CD4-positive, alpha-beta T cell treated with Interleukin-6 at 100 ng/mL for 8 hours (primary cell): ENCODE measurements at regions not wholly inside any gene's neighbourhood (a gene's known extent, or its start where the extent isn't known, plus 50 kb on each side); places are given as distances from the start of the nearest gene placed in this dataset.
"Not testable (repeated sequence)": the region's sequence is repeated elsewhere in the genome, so short reads cannot be mapped to it uniquely, and the experiment has no call there.

Source experiments
- DNase-seq: peaks from one replicate; pipeline ENCODE4 v3.0.0-alpha.2; 2020; ENCODE audit warnings: mixed read lengths, low spot score

GRCh38 chr13:44814161-44814560 is 175.1 kb downstream of the NUFIP1 start:
- DNase-seq: no peak

DNA sequence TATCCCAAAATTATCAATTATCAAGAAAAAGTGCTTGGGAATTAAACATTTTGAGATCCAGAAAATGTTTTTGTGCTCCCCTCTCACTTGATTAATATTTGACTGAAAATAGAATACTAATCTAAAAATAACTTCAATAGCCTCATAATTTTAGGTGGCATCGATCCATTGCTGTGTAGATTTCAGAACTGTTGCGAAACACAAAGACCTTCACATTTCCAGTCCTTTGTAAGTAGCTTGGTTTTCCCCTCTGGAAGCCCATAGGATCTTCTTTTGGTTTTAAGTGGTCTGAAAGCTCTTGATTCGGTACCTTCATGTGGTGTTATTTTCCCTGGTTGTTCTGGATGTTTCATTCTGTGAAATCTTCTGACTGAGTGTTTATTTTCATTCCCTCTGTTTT is 176.5 kb downstream of the NUFIP1 start:
- no peak for DNase-seq

GRCh38 chr13:44810061-44810840 is 179.0 kb downstream of the NUFIP1 start:
- no peak for DNase-seq

DNA sequence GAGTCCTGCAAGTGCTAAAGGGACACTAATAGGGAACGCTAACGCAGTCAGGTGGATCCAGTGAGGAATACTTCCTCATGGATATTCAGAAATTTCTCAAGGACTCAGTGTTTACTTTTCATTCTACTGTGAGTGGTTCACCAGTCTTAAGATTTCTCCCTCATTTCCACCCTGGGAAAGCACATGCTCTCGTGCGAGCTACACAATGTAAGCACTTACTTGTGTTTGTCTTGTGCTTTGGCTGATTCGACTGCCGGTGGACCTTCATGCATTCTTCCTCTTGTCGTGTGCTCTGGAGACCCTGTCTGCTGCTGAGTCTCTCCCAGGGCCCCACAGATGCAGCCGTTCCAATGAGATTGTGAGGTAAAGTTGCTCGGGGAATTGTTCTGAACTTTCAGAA is 180.1 kb downstream of the NUFIP1 start:
- DNase-seq: no peak

GRCh38 chr13:44808185-44808584 is 181.1 kb downstream of the NUFIP1 start:
- DNase-seq: no peak

- no peak for DNase-seq
These were observed 181.7 kb downstream of the NUFIP1 start for GRCh38 chr13:44807449-44808034.

GRCh38 chr13:44806826-44807225 is 182.4 kb downstream of the NUFIP1 start:
- no peak for DNase-seq

DNA sequence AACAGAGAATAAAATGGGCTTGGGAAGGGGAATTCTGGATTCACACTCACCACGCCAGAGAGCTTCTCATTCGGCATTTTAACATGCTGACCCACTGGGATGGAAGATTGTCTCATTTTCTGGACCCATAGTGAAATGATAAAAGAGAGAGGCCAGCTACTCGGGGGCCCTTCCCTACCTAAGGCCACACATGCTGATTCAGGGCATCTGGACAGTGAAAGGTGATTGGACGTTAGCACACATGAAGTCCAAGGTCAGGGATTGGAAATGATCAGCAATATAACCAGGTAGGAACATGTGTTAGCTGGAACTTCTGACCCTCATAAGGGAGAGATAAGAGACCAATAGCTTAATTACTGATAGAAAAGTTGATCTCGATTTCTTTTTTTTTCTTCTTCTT is 183.7 kb downstream of the NUFIP1 start:
- no peak for DNase-seq

DNA sequence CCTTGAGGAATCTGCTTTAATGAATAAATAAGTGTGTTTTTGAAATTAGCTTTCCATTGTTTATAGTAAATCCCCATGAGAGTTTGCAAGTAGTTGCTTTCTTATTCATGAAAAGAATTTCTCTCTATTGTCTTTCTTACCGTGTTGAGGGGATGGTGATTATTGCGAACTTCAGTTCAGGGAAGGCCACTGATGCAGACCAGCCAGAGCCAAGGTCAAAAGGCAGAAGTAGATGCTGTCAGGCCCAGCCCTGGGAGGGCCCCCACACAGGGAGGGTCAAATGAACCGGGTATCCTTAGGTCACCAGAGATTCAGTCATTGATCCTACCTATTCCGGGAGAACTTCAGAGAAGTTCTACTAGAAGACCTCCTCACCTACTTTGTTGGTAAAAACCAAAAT is 185.9 kb downstream of the NUFIP1 start:
- DNase-seq: no peak

DNA sequence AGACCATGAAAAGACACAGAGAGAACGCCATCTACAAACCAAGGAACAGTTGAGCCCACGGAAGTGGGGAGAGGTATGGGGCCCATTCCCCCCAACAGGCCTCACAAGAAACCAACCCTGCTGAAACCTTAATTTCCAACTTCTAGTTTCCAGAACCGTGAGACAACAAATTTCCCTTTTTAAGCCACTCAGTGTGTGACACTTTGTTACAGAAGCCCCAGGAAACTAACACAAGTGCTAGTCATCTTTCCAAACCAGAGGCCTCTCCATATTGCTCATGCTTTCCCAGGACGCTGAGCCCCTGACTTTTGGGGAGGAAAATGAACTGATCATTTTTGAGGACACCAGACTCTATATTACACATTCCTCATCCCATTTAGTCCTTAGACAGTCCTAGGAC is 186.8 kb downstream of the NUFIP1 start:
- DNase-seq: no peak

GRCh38 chr13:44801990-44802389 is 187.3 kb downstream of the NUFIP1 start:
- no peak for DNase-seq

GRCh38 chr13:44800626-44801025 is 188.6 kb downstream of the NUFIP1 start:
- DNase-seq: no peak

DNA sequence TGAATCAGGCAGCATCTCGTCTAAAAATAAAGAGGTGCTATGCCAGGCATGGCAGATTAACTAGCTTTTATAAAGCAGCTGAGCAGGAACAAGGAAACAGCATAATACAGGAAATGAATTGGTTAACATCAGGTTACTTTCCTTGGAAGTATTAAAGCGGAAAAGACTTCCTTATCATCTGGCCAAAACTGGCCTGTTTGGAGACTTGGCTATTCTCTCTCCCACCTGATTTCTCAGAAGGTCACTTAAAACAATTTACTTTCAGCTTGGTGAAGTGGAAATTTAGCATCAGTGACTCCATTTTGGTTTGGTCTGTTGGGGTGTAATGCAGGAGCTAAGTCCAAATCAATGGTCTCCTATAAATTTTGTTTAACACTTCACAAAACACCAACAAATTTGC is 191.6 kb downstream of the NUFIP1 start:
- no peak for DNase-seq

- no peak for DNase-seq
These were observed 192.4 kb downstream of the NUFIP1 start for GRCh38 chr13:44796597-44797490.

DNA sequence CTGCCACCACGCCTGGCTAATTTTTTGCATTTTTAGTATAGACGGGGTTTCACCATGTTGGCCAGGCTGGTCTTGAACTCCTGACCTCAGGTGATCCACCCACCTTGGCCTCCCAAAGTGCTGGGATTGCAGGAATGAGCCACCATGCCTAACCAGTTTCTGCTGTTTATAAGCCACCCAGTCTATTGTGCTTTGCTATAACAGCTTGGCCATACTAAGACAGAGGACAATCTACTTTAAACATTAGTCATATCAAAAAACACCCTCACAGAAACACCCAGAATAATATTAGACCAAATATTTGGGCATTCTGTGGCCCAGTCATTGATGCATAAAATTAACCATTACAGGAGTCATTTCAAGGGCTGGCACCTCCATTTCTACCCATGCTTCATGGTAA is 193.2 kb downstream of the NUFIP1 start:
- DNase-seq: not testable (repeated sequence)

DNA sequence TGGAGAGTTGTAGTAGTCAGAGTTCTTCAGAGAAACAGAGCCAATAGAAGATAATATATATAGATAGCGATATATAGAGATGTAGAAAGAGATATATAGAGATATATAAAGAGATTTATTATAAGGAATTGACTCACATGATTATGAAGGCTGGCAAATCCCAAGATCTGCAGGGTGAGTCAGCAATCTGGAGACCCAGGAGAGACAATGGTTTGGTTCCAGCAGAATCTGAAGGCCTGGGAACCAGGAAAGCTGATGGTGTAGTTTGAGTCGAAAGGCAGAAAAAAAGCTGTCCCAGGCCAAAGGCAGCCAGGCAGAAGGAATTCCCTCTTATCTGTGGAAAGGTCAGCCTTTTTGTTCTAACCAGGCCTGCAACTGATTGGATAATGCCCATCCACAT is 194.1 kb downstream of the NUFIP1 start:
- DNase-seq: no peak

GRCh38 chr13:44792096-44792495 is 197.2 kb downstream of the NUFIP1 start:
- no peak for DNase-seq

GRCh38 chr13:44790289-44790688 is 199.0 kb downstream of the NUFIP1 start:
- DNase-seq: no peak

GRCh38 chr13:44787617-44788016 is 201.7 kb downstream of the NUFIP1 start:
- DNase-seq: no peak

- DNase-seq: no peak
These were observed 202.5 kb downstream of the NUFIP1 start for GRCh38 chr13:44786756-44787155.

DNA sequence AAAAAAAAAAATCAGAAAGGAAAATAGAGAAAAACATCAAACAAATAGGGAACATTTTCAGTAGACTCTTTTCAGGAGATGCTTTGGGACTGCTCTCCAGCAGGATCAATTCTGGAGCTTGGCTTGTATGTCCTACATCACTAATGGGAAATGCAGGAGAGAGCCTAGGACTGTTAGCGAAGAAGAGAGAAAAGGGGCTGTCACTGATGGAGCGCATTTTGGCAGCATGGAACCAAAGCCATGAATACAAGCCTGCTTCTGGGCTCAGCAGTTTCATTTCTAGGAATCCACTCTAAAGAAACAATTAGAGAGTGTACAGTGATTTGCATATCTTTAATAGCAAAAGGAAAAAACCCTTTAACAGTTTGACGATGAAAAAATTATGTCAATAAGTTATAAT is 203.9 kb downstream of the NUFIP1 start:
- DNase-seq: no peak

DNA sequence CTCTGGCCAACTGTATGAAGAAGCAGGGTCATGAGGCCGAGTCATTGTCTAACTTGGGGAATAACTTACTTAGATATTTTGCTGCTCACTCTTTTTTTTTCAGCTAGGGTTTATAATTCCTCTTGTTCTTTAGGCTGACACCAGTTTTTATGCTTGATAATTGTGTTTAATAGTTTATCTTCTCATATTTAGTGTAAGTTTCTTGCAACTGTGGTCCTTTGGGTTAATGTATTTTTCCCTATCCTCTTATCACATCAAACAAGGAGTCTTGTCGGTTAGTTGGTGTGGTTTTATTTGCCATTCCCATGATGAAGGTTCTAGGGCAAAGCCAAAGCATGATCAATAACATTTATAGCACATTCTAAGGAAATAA is 204.6 kb downstream of the NUFIP1 start:
- DNase-seq: no peak
